Breast epithelium (tissue), 4 donors: ENCODE measurements at regions not wholly inside any gene's neighbourhood (a gene's known extent, or its start where the extent isn't known, plus 50 kb on each side); places are given as distances from the start of the nearest gene placed in this dataset.

Source experiments
- DNase-seq, 2 donors: peaks; one replicate each; pipeline ENCODE4 v3.0.0-alpha.2; 2019; ENCODE audit warnings: low spot score in 2 of 2
- H3K27ac ChIP-seq, 2 donors: fragments of 200-600 bp; sonication (generic) in 1 of 2; one replicate each; pipeline ENCODE4 v1.5.1; 2016 to 2019; ENCODE audit warnings: mild to moderate bottlenecking in 1 of 2
- H3K27me3 ChIP-seq, 2 donors: fragments of 200-600 bp; sonication (generic) in 1 of 2; one replicate each; pipeline versions ENCODE4 v1.5.1 to v1.6.0; 2017 to 2019; ENCODE audit warnings: control low read depth in 1 of 2, mild to moderate bottlenecking in 1 of 2
- H3K36me3 ChIP-seq: fragments of 200-600 bp; one replicate; pipeline ENCODE4 v1.5.1; 2019
- H3K4me1 ChIP-seq, 2 donors: fragments of 200-600 bp; sonication (generic); one replicate each; pipeline ENCODE4 v1.5.1; 2016 to 2019; ENCODE audit warnings: control low read depth in 1 of 2
- H3K4me3 ChIP-seq, 3 donors: fragments of 200-600 bp; sonication (generic); 1 replicate in 2 of 3; 2 replicates in 1 of 3; pipeline ENCODE4 v1.5.1; 2016 to 2019; ENCODE audit warnings: mild to moderate bottlenecking in 3 of 3, moderate library complexity in 2 of 3
- H3K9me3 ChIP-seq, 2 donors: fragments of 200-600 bp; sonication (generic) in 1 of 2; one replicate each; pipeline ENCODE4 v1.5.1; 2016 to 2019; ENCODE audit warnings: control low read depth in 1 of 2
- CTCF ChIP-seq, 3 donors: fragments of 450-650 bp; IDR thresholded peaks; one replicate each; pipeline ENCODE4 v1.5.1; 2016 to 2017; ENCODE audit warnings: antibody characterized with exemption in 3 of 3, mild to moderate bottlenecking in 3 of 3, moderate library complexity in 3 of 3
- POLR2A ChIP-seq: fragments of 450-650 bp; IDR thresholded peaks from one replicate; pipeline ENCODE4 v1.6.1; 2016; ENCODE audit warnings: antibody characterized with exemption, mild to moderate bottlenecking, moderate library complexity
- POLR2AphosphoS5 ChIP-seq, 3 donors: sonication (generic); formaldehyde crosslinking; IDR thresholded peaks; one replicate each; pipeline ENCODE4 v1.6.1; 2017; ENCODE audit warnings: antibody characterized with exemption in 3 of 3
- intact Hi-C: fragments of 100-400 bp; cut with DNase I; formaldehyde crosslinking; loops from one replicate; pipeline ENCODE4 v1.15.1; 2023; ENCODE audit warnings: low total_unique reads

GRCh38 chr4:60531776-60532379 is 668.2 kb upstream of the ADGRL3 start:
- intact Hi-C loops = no loop called here
- Histone ChIP-seq H3K9me3 (no peaks in the 10 kb centered on the region), H3K27me3 (no peaks in the 10 kb centered on the region), H3K4me1 (no peaks in the 10 kb centered on the region), H3K27ac (no peak overlapping the region), H3K4me3 (no peak overlapping the region), H3K36me3 (no peaks in the 10 kb centered on the region)
- no peak for TF ChIP-seq POLR2AphosphoS5 (IDR thresholded peaks at IDR 0.05)
- TF ChIP-seq POLR2A = no peak
- TF ChIP-seq CTCF (IDR thresholded peaks at IDR 0.05) = no peak
- no peak for DNase-seq

GRCh38 chr4:60544981-60545380 is 655.1 kb upstream of the ADGRL3 start:
- no peak overlapping the region for H3K27ac ChIP-seq
- no peaks in the 10 kb centered on the region for H3K9me3 ChIP-seq
- H3K4me1 ChIP-seq = no peaks in the 10 kb centered on the region
- DNase-seq = no peak
- no peaks in the 10 kb centered on the region for H3K27me3 ChIP-seq
- H3K4me3 ChIP-seq = no peak overlapping the region
- intact Hi-C loops = no loop called here
- no peaks in the 10 kb centered on the region for H3K36me3 ChIP-seq
- TF ChIP-seq CTCF (IDR thresholded peaks at IDR 0.05) (no peak), POLR2AphosphoS5 (IDR thresholded peaks at IDR 0.05) (no peak), POLR2A (no peak)

- DNase-seq = no peak
- no peaks in the 10 kb centered on the region for H3K4me1 ChIP-seq
- H3K27ac ChIP-seq = no peak overlapping the region
- intact Hi-C loops = no loop called here
- no peak for TF ChIP-seq CTCF (IDR thresholded peaks at IDR 0.05)
- TF ChIP-seq POLR2A = no peak
- TF ChIP-seq POLR2AphosphoS5 (IDR thresholded peaks at IDR 0.05) = no peak
- H3K4me3 ChIP-seq = no peak overlapping the region
- no peaks in the 10 kb centered on the region for H3K36me3 ChIP-seq
- no peaks in the 10 kb centered on the region for H3K9me3 ChIP-seq
- H3K27me3 ChIP-seq = no peaks in the 10 kb centered on the region
Measured at GRCh38 chr4:60562334-60562733, 637.8 kb upstream of the ADGRL3 start.

- no peaks in the 10 kb centered on the region for H3K36me3 ChIP-seq
- no peak overlapping the region for H3K27ac ChIP-seq
- no peaks in the 10 kb centered on the region for H3K4me1 ChIP-seq
- H3K4me3 ChIP-seq = no peak overlapping the region
- no peak for DNase-seq
- H3K9me3 ChIP-seq = no peaks in the 10 kb centered on the region
- H3K27me3 ChIP-seq = no peaks in the 10 kb centered on the region
- TF ChIP-seq POLR2A (no peak), POLR2AphosphoS5 (IDR thresholded peaks at IDR 0.05) (no peak), CTCF (IDR thresholded peaks at IDR 0.05) (no peak)
- intact Hi-C loops = no loop called here
Measured at GRCh38 chr4:60565558-60565957, 634.6 kb upstream of the ADGRL3 start.

- Histone ChIP-seq H3K27me3 (no peaks in the 10 kb centered on the region), H3K36me3 (no peaks in the 10 kb centered on the region), H3K9me3 (no peaks in the 10 kb centered on the region), H3K27ac (no peak overlapping the region), H3K4me1 (no peaks in the 10 kb centered on the region), H3K4me3 (no peak overlapping the region)
- DNase-seq = no peak
- TF ChIP-seq CTCF (IDR thresholded peaks at IDR 0.05) (no peak), POLR2A (no peak), POLR2AphosphoS5 (IDR thresholded peaks at IDR 0.05) (no peak)
- intact Hi-C loops = no loop called here
Measured at GRCh38 chr4:60575336-60575735, 624.8 kb upstream of the ADGRL3 start.
